Panc1 (cell line): ENCODE measurements at regions not wholly inside any gene's neighbourhood (a gene's known extent, or its start where the extent isn't known, plus 50 kb on each side); places are given as distances from the start of the nearest gene placed in this dataset.

Source experiments
- ATAC-seq: fragments of 200-7000 bp; cut with Tn5 transposase; 2 replicates; pipeline ENCODE4 v1.9.1; 2020; ENCODE audit warnings: mild to moderate bottlenecking, moderate library complexity
- BruUV-seq: library from RNA; stranded (reverse); fragments of 400-500 nt; replicated peaks from 2 replicates; lab custom pipeline; 2021; lab: Mats Ljungman, UMichigan
- CTCF ChIA-PET: fragments of 300-600 bp; sonication (Branson Sonifier 250); formaldehyde crosslinking; loops from one replicate; lab custom pipeline; 2022; ENCODE audit warnings: antibody characterized with exemption; lab: Charles Lee
- POLR2A ChIA-PET: fragments of 300-600 bp; sonication (Branson Sonifier 250); formaldehyde crosslinking; loops from one replicate; lab custom pipeline; 2022; ENCODE audit warnings: antibody characterized with exemption; lab: Charles Lee
- DNase-seq: peaks from one replicate; pipeline ENCODE4 v3.0.0-alpha.2; 2010; ENCODE audit warnings: low read depth, low spot score
- H3K27ac ChIP-seq: 2 replicates; pipeline ENCODE4 v1.5.1; 2011; ENCODE audit warnings: mild to moderate bottlenecking, low read length, inconsistent platforms
- H3K27me3 ChIP-seq: fragments of 200-500 bp; sonication (Bioruptor generic); 2 replicates; pipeline ENCODE4 v1.6.0; 2014; ENCODE audit warnings: low read length, inconsistent platforms; ENCODE audit not compliant: control insufficient read depth, insufficient read depth
- H3K36me3 ChIP-seq: fragments of 200-500 bp; sonication (Bioruptor generic); 2 replicates; pipeline ENCODE4 v1.5.1; 2014; ENCODE audit warnings: inconsistent platforms, mild to moderate bottlenecking, low read length, moderate library complexity; ENCODE audit not compliant: control insufficient read depth, insufficient read depth
- H3K4me1 ChIP-seq: 2 replicates; pipeline ENCODE4 v1.5.1; 2011; ENCODE audit warnings: inconsistent platforms, mild to moderate bottlenecking, low read length, moderate library complexity; ENCODE audit not compliant: control insufficient read depth, insufficient read depth
- H3K4me3 ChIP-seq, 2 experiments: 2 replicates each; pipeline ENCODE4 v1.5.1; 2011 to 2012; ENCODE audit warnings: low read depth in 2 of 2, low read length in 2 of 2, mild to moderate bottlenecking in 2 of 2, inconsistent platforms in 1 of 2, moderate library complexity in 1 of 2
- H3K9me3 ChIP-seq: fragments of 200-500 bp; sonication (Bioruptor generic); 2 replicates; pipeline ENCODE4 v1.5.1; 2014; ENCODE audit warnings: low read depth, mild to moderate bottlenecking, inconsistent platforms, low read length, moderate library complexity; ENCODE audit not compliant: control insufficient read depth, insufficient read depth
- CTCF ChIP-seq: fragments of 450-650 bp; IDR thresholded peaks from 2 replicates; pipeline ENCODE4 v1.5.1; 2017; ENCODE audit warnings: mild to moderate bottlenecking
- POLR2AphosphoS5 ChIP-seq: IDR thresholded peaks from 2 replicates; pipeline ENCODE4 v1.6.1; 2012; ENCODE audit warnings: mild to moderate bottlenecking, low read depth, low read length, moderate library complexity
- REST ChIP-seq, 2 experiments: IDR thresholded peaks; 2 replicates each; pipeline ENCODE4 v1.6.1; 2011 to 2012; ENCODE audit warnings: low read depth in 2 of 2, control low read depth in 1 of 2, low read length in 1 of 2, mild to moderate bottlenecking in 1 of 2, moderate library complexity in 1 of 2; ENCODE audit not compliant: insufficient read depth in 1 of 2
- SIN3A ChIP-seq: IDR thresholded peaks from 2 replicates; pipeline ENCODE4 v1.6.1; 2012; ENCODE audit warnings: low read depth, mild to moderate bottlenecking, low read length, moderate library complexity, borderline replicate concordance; ENCODE audit not compliant: insufficient read depth
- TCF7L2 ChIP-seq: IDR thresholded peaks from 2 replicates; pipeline ENCODE4 v1.6.1; 2011; ENCODE audit warnings: mild to moderate bottlenecking, low read depth, low read length, inconsistent platforms
- in situ Hi-C: cut with HindIII; loops from 2 replicates; pipeline ENCODE4 v1.10.0; 2016; ENCODE audit warnings: low sequenced_read_pairs, low pct_unique_long_range_greater_than_20kb
- intact Hi-C: fragments of 100-400 bp; cut with micrococcal nuclease; formaldehyde crosslinking; loops from one replicate; pipeline ENCODE4 v1.10.0; 2022; ENCODE audit not compliant: unreplicated experiment

- H3K27ac ChIP-seq, result peak overlapping the region; percentile 56
- POLR2A ChIA-PET, result no interaction called here
Measured at GRCh38 chr5:142221091-142221860, 103.5 kb downstream of the SPRY4 start.

GRCh38 chr5:142219146-142219545 is 105.7 kb downstream of the SPRY4 start:
- no peaks in the 10 kb centered on the region for H3K36me3 ChIP-seq
- ChIA-PET POLR2A (no interaction called here), CTCF (no interaction called here)
- no peak overlapping the region for H3K4me3 ChIP-seq
- H3K27ac ChIP-seq, result no peak overlapping the region
- no peaks in the 10 kb centered on the region for H3K9me3 ChIP-seq
- in situ Hi-C loops, result no loop called here
- peaks cover 31% of the 10 kb centered on the region for H3K4me1 ChIP-seq
- BruUV-seq, result no TSS peak
- DNase-seq (no peak), ATAC-seq (no peak)
- TF ChIP-seq SIN3A, result no peak
- H3K27me3 ChIP-seq, result no peaks in the 10 kb centered on the region
- intact Hi-C loops, result no loop called here

More at GRCh38 chr5:142221091-142221860, 103.5 kb downstream of the SPRY4 start:
- no peaks in the 10 kb centered on the region for H3K9me3 ChIP-seq
- in situ Hi-C loops (no loop called here), intact Hi-C loops (no loop called here)
- peaks cover 17% of the 10 kb centered on the region for H3K4me1 ChIP-seq
- H3K27me3 ChIP-seq, result no peaks in the 10 kb centered on the region
- TF ChIP-seq SIN3A, result no peak
- TF ChIP-seq TCF7L2, result no peak
- no peak for TF ChIP-seq POLR2AphosphoS5
- no peak for TF ChIP-seq CTCF
- TF ChIP-seq REST (IDR thresholded peaks at IDR 0.05; ENCODE audit: insufficient read depth in 1 of 2, low read depth in 2 of 2, low read length in 1 of 2), result no peak
- BruUV-seq, result no TSS peak
- ATAC-seq (no peak), DNase-seq (no peak)
- H3K4me3 ChIP-seq, result no peak overlapping the region
- CTCF ChIA-PET, result no interaction called here
- no peaks in the 10 kb centered on the region for H3K36me3 ChIP-seq

GRCh38 chr5:142216931-142217330 is 107.9 kb downstream of the SPRY4 start:
- H3K27ac ChIP-seq, result peak overlapping the region; percentile 18
- no peak overlapping the region for H3K4me3 ChIP-seq
- ChIA-PET POLR2A (interaction anchor here (0.5 kb wide), 1 partner anchor 100 kb away, joined by 7 read pairs; no protein-coding TSS in a partner anchor), CTCF (interaction anchor here (0.5 kb wide), 1 partner anchor 106 kb away, joined by 5 read pairs; no protein-coding TSS in a partner anchor)
- BruUV-seq, result no TSS peak
- TF ChIP-seq POLR2AphosphoS5 (no peak), CTCF (no peak), REST (IDR thresholded peaks at IDR 0.05; ENCODE audit: insufficient read depth in 1 of 2, low read depth in 2 of 2, low read length in 1 of 2) (no peak), SIN3A (no peak), TCF7L2 (no peak)
- in situ Hi-C loops (no loop called here), intact Hi-C loops (no loop called here)
- peaks cover 30% of the 10 kb centered on the region for H3K4me1 ChIP-seq
- no peaks in the 10 kb centered on the region for H3K9me3 ChIP-seq
- DNase-seq (no peak), ATAC-seq (no peak)
- no peaks in the 10 kb centered on the region for H3K27me3 ChIP-seq
- no peaks in the 10 kb centered on the region for H3K36me3 ChIP-seq
